ENCODE measurements at regions not wholly inside any gene's neighbourhood (a gene's known extent, or its start where the extent isn't known, plus 50 kb on each side); places are given as distances from the start of the nearest gene placed in this dataset.

DNA sequence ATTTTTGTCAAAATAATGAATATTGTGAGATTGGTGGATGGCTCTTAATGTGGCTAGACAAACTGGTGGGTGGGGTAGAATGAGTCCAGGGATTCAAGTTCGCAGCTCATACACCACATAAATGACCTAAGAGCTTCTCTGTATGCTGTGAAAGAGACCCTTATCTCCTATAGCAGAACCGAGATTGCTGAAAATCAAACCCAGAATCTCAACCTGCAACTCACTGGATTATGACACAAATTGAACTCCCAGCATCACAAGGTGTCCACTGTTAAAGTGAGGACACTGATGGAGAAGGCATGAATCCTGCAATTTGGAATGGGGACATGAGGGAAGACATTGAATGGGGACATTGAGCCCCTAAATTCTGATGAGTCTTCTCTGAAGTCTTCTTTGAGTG, 51.3 kb upstream of the CNKSR3 start:
- no peak for DNase-seq

- DNase-seq, result no peak
These were observed 54.8 kb upstream of the CNKSR3 start for GRCh38 chr6:154565331-154565730.

GRCh38 chr6:154566866-154567265, 56.4 kb upstream of the CNKSR3 start:
- DNase-seq, result no peak

GRCh38 chr6:154567695-154568220, 57.3 kb upstream of the CNKSR3 start:
- DNase-seq, result no peak

GRCh38 chr6:154569156-154569862, 58.8 kb upstream of the CNKSR3 start:
- DNase-seq, result no peak

GRCh38 chr6:154570505-154570904, 60.0 kb upstream of the CNKSR3 start:
- DNase-seq, result no peak

DNA sequence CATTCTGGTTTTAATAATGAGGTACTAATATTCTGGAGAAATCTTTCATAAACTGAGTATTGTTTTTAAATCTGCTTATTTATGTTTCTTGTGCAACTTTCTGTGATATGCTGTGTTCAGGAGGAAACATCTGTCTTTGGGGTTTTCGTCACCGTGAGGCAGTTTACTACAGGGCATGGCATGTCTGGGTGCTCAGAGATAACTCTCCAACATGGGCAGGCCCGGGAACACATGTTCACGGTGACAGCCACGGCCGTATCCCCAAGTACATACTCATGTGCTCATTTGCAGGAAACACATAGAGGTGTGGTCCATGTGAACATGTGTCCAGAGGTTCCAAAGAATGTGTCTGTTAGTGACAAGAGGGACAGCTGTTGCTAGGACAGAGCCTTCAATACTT, 62.1 kb upstream of the CNKSR3 start:
- DNase-seq, result no peak

GRCh38 chr6:154578004-154578559, 67.6 kb upstream of the CNKSR3 start:
- no peak for DNase-seq

DNA sequence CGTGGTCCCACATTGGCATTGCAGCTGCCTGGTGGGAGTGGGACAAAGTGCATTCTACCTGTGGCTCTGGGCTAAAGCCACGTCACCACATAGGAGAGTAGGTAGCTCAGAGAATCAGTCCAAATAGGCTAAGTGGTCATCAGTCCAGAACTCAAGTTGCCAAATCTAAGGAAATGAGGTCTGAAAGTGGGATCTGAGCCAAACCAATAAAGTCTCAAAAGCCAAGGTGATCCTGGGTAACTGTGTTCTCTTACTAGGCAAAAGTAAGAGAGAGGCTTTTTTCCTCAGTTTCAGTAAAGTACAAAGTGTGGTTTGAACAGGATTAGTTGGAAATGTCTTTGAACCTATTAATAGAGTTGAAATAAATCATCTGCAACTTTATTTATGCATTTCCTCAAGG, 68.6 kb upstream of the CNKSR3 start:
- DNase-seq, result no peak

- DNase-seq, result no peak
These were observed 69.0 kb upstream of the CNKSR3 start for GRCh38 chr6:154579485-154579884.

GRCh38 chr6:154580397-154581135, 70.1 kb upstream of the CNKSR3 start:
- DNase-seq, result no peak

GRCh38 chr6:154582696-154583095, 72.2 kb upstream of the CNKSR3 start:
- DNase-seq, result no peak

DNA sequence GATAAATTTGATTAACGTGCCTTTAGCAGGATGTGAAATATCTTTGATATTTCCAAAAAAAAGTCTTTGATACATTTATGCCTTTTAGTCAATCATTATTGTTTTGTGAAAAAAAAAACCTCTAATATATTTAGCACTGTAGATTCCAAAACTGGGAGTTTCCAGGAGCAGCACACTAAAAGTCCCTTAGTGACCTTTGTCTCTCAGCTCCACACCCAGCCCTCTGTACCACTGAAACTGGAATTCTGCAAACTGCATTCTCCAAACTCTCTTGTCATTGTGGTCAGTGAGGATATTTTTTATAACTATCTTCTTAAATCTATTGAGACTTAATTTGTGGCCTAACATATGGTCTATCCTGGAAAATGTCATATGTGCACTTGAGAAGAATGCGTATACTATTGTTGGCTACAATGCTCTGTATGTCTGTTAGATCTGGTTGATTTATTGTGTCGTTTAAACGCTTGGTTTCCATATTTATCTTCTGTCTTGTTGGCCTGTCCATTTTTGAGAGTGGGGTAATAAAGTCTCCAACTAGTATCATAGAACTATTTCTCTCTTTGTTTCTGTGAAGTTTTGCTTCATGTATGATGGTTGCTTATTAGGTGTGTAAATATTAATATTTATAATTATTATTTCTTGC, 73.2 kb upstream of the CNKSR3 start:
- no peak for DNase-seq

- DNase-seq, result no peak
These were observed 80.3 kb upstream of the CNKSR3 start for GRCh38 chr6:154590756-154591155.

DNA sequence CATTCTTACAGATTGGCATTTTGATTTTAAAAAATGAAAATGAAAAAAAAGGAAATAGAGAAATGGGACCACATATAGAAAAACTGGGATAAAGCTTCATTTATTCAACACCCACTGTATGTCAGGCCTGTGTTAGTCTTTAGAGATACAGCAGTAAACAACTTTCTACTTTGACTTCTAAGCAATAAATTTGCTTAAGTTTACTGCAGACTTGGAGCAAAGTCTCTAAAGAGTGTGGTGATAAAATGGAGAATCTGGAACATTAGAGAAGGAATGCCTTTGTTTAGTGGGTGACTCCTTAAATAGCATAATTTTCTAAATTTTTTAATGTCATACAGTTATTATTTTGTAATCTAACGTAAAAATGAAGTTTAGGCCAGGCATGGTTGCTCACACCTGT, 80.7 kb upstream of the CNKSR3 start:
- DNase-seq, result no peak

- no peak for DNase-seq
These were observed 81.8 kb upstream of the CNKSR3 start for GRCh38 chr6:154592199-154592860.

DNA sequence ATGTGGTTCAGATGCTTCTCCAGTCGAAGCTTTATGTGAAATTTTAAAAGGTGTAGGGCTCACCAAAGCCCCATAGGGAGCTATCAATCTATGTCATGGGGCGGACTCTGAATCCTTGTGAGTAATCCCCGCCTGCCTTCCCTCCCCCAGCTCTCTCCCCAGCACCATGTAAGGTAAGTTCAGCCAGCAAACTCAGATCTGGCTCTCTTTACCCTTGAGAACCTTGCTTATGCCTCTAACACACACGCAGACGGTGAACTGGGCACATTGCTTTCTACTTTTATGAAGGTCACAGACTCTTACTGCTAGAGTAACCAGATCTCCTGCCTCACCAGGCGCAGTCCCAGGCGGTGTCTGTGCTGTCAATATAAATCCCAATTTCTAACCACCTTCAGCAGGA, 82.6 kb upstream of the CNKSR3 start:
- DNase-seq, result no peak

DNA sequence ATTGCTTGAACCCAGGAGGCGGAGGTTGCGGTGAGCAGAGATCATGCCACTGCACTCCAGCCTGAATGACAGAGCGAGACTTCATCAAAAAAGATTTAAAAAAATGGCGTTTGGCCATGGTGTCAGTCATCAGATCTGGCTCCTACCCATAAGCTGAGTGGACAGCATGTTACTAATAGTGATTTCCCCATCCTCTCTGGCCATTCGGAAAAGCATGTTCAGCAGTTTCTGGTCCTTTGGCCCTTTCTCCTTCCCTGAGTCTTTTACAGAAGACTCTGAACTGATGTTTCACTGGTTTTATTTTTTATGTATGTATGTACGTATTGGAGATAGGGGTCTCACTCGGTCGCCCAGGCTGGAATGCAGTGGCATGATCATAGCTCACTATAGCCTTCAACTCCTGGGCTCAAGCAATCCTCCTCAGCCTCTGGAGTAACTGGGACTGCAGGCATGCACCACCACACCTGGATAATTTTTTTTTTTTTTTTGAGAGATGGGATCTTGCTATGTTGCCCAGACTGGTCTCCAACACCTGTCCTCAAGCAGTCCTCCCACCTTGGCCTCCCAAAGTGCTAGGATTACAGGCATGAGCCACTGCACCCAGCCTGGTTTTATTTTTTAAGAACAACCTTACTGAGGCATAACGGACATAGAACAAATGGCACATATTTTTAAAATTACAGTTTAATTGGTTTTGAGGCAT, 84.2 kb upstream of the CNKSR3 start:
- DNase-seq, result no peak

- no peak for DNase-seq
These were observed 85.1 kb upstream of the CNKSR3 start for GRCh38 chr6:154595538-154595937.

DNA sequence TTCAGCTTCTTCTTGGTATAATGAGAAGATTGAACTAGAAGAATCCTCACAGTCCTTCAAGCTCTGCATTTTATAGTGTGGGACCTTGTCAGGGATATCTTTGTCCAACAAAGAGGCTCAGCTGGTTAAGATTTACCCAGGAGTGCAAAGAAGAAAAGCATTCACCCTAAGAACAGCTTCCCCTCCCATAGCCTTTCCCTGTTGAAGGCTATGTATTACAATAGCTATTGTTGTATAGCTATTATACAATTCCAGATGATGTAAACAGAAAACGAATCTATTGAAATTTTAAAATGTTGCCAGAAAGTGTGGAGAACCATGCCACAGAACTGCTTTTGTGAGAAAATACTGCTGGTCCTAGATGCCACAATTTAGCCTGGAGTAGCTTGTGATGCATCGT, 85.5 kb upstream of the CNKSR3 start:
- no peak for DNase-seq

GRCh38 chr6:154596701-154597100, 86.2 kb upstream of the CNKSR3 start:
- DNase-seq, result no peak

GRCh38 chr6:154598399-154598798, 87.9 kb upstream of the CNKSR3 start:
- no peak for DNase-seq

Data from activated CD4-positive, alpha-beta T cell treated with anti-CD3 and anti-CD28 coated beads, Interleukin-2, amount 50 U/mL, for 4 hours (primary cell).